NOMO-1 treated with dmso at 0.1 percent for 144 hours (cell line): ENCODE measurements at regions not wholly inside any gene's neighbourhood (a gene's known extent, or its start where the extent isn't known, plus 50 kb on each side); places are given as distances from the start of the nearest gene placed in this dataset.
"Not testable (repeated sequence)": the region's sequence is repeated elsewhere in the genome, so short reads cannot be mapped to it uniquely, and the experiment has no call there.

Experiments
- DNase-seq: peaks from one replicate; lab custom pipeline; 2025; ENCODE audit not compliant: unreplicated experiment; lab: John Stamatoyannopoulos, UW

- no peak for DNase-seq
Measured at GRCh38 chr17:13099089-13099735, 81.4 kb upstream of the ELAC2 start.

GRCh38 chr17:13096291-13096690, 78.5 kb upstream of the ELAC2 start:
- DNase-seq, result no peak

- DNase-seq, result not testable (repeated sequence)
Measured at GRCh38 chr17:13092010-13092409, 74.2 kb upstream of the ELAC2 start.

DNA sequence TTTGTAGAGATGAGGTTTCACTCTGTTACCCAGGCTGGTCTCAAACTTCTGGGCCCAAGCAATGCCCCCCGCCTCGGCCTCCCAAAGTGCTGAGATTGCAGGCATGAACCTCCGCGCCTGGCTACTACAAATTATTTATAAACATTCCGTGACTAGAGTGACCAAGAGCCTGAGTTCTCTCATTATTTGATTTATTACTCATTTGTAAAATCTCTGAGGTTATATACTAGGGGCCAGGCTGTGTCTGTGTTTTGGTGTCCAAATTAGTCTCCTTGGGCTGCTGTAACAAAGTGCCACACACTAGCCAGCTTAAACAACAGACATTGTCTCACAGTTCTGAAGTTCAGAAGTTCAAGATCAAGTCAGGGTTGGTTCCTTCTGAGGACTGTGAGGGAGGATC, 70.8 kb upstream of the ELAC2 start:
- DNase-seq, result no peak

DNA sequence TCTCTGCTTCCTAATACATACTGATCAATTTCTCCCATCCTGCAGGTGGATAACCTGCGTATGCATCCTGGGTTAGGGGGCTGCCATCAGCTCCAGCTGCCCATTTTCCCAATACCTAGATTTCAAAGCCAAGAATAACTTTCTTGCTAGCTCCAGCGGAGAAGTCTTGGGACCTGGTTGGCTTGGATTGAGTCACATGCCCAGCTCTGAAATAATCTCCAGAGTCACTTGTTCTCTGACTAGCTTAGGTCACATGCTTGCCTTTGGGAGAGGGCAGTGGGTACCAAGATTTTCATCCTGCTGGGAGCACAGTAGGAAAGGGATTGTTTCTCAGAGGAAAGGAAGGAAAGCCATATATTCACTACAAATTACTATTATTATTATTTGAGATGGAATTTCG, 70.0 kb upstream of the ELAC2 start:
- no peak for DNase-seq

- no peak for DNase-seq
Measured at GRCh38 chr17:13086142-13086769, 68.4 kb upstream of the ELAC2 start.

GRCh38 chr17:13085578-13085977, 67.8 kb upstream of the ELAC2 start:
- no peak for DNase-seq

GRCh38 chr17:13084420-13084819, 66.6 kb upstream of the ELAC2 start:
- DNase-seq, result no peak

GRCh38 chr17:13078591-13079385, 61.0 kb upstream of the ELAC2 start:
- no peak for DNase-seq

DNA sequence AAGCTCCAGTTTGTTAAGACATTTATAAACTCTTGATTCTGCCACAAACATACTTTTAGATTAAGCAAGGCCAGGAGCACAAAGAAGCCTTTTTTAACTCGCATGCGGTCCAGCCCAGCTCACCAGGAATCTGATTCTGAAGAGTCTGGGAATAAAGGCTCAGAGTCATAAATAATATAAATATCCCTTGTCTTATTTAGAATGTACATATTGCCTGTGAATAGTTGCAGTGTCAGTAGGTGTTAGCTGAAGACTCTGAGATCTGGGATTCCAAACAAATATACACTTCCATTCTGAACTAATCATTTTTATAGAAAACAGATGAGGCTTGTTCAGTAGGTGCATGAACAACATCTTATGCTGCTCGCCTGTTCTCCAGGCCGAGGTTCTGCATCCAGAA, 59.1 kb upstream of the ELAC2 start:
- no peak for DNase-seq

DNA sequence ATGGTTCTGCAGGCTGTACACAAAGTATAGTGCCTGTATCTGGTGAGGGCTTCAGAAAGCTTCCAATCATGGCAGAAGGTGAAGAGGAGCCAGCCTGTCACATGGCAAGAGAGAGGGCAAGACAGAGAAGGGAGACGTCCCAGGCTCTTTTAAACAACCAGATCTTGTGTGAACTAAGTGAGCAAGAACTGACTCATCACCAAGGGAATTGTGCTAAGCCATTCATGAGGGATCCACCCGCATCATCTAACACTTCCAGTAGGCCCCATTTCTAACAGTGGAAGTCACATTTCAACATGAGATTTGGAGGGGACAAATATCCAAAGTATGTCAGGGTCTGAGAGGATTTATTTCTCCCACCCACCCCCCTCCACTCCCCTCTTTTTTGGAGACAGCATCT, 56.2 kb upstream of the ELAC2 start:
- no peak for DNase-seq

DNA sequence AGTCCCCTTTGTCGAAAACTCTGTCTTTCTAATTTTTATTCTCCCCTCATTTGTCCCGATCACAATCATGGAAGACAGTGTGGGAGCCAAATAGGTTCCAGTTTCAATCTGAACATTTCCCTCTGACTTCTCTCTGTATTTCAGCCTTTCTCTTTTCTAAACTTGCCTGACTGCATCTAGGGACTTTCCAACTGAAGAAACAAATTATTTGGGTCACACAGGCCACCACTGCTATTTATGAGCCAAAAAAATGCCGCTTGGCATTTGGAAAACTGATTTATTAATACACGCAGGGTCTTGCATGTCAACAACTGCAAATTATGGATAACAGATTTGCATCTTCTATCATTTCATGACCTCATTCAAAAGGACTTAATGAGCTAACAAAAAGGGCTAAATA, 55.2 kb upstream of the ELAC2 start:
- DNase-seq, result no peak

DNA sequence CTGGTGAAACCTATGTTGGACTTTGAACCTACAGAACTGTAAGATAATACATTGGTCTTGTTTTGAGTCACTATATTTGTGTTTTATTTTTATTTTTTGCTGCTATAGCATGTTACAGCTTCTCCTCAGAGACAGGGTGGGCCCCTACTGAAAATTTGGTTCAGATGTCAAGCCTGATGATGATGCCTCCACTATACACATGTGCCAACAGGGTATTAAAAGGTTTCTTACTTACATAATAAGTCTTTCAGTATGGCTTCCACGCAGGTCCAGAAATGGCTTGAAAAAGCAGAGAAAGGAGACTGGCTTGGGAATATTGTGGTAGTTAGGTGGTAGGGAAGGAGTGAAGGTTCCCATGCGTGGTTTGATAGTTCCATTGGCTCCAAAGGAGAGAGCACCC, 52.9 kb upstream of the ELAC2 start:
- DNase-seq, result no peak

- DNase-seq, result no peak
Measured at GRCh38 chr17:13067629-13068303, 49.9 kb upstream of the ELAC2 start.
